ENCODE measurements at regions not wholly inside any gene's neighbourhood (a gene's known extent, or its start where the extent isn't known, plus 50 kb on each side); places are given as distances from the start of the nearest gene placed in this dataset.
"Not testable (repeated sequence)": the region's sequence is repeated elsewhere in the genome, so short reads cannot be mapped to it uniquely, and the experiment has no call there.

DNA sequence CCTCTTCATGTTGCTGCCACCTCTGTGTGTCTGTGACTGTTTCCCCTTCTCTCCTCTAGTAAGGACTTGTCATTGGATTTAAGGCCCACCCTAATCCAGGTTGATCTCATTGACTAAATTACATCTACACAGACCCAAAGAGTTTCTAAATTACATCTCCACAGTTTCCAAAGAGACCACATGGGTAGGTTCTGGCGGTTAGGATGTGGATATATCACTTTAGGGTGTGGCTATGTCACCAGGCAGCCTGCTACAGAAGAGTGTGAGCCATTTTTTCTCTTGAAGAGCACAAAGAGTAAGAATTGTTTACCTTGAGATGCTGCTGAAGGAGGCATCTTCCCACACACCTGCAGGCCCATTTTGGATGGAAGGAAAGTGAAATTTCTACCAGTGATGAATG, 128.6 kb downstream of the LAT start:
- not testable (repeated sequence) for DNase-seq (ENCODE audit: low read depth, low spot score)

- no peak for DNase-seq (ENCODE audit: low read depth, low spot score)
These were observed 128.0 kb downstream of the LAT start for GRCh38 chr16:29112755-29113347.

- DNase-seq (ENCODE audit: low read depth, low spot score) = not testable (repeated sequence)
These were observed 127.2 kb downstream of the LAT start for GRCh38 chr16:29111901-29112680.

GRCh38 chr16:29111421-29111820, 126.6 kb downstream of the LAT start:
- no peak for DNase-seq (ENCODE audit: low read depth, low spot score)

- not testable (repeated sequence) for DNase-seq (ENCODE audit: low read depth, low spot score)
These were observed 123.8 kb downstream of the LAT start for GRCh38 chr16:29108625-29109169.

- DNase-seq (ENCODE audit: low read depth, low spot score) = no peak
These were observed 122.4 kb downstream of the LAT start for GRCh38 chr16:29107299-29107698.

DNA sequence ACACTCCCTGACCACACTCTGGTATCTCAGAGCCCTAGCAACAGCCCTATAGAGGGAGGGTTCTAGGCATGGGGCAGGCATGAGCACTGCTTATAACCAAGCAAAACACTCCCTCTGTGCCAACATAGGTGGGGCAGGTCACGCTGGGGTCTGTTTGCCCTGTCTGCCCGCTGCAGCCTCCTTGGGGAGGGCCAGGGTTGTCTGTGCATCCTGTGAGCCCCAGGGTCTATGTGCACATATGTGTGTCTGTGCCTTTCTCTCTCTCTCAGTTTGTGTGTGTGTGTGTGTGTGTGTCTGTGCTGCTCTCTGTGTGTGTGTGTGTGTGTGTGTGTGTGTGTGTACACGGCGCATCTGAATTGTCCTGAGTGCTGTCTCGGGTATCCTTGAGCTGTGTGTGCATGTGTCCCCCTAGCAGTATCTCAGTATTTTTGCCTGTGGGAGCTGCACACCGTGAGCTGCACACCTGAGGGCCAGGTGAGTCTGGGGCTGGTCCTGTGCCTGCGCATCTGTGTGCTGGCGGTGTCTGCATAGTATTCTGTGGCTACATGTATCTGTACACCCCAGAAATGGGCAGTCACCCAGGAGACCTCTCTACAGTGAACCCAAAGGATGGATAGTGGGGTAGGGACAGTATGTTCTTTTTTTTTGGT, 121.5 kb downstream of the LAT start:
- DNase-seq (ENCODE audit: low read depth, low spot score) = not testable (repeated sequence)

- not testable (repeated sequence) for DNase-seq (ENCODE audit: low read depth, low spot score)
These were observed 119.7 kb downstream of the LAT start for GRCh38 chr16:29104600-29104999.

DNA sequence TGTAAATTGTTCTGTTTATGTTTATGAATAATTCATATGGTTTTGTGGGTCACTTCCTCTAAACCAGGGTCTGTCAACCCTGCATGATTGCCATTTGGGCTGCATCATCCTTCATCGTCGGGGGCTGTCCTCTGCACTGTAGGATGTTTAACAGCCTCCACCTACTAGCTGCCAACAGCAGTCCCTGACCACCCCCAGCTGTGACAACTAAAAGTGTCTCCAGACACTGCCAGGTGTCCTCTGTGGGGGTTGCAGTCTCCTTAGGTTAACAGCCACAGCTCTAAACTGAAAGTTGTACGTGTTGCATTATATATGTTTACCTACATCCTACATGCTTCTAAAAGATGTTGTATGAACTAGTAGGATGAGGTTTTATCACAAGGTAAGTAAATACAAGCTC, 113.1 kb downstream of the LAT start:
- not testable (repeated sequence) for DNase-seq (ENCODE audit: low read depth, low spot score)

GRCh38 chr16:29094729-29095624, 110.1 kb downstream of the LAT start:
- not testable (repeated sequence) for DNase-seq (ENCODE audit: low read depth, low spot score)

DNA sequence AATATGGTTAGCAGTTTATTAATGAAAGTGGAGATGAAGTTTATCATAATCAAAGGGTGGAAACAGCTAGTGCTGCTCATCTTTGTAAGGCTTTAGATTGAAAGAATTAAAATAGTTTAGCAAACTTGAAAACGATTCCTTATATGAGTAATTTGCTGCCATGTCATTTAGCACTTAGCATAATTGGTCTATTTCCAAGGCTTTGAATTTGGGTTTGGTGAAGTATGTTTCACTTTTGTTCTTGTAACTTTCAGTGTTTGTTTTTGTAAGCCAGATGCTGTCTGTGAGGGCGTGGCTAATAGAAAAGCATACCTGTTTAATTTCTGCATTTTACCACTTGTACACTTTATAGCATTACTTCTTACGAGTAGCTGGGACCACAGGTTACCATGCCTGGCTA, 109.5 kb downstream of the LAT start:
- DNase-seq (ENCODE audit: low read depth, low spot score) = not testable (repeated sequence)

- not testable (repeated sequence) for DNase-seq (ENCODE audit: low read depth, low spot score)
These were observed 104.8 kb downstream of the LAT start for GRCh38 chr16:29089679-29090078.

DNA sequence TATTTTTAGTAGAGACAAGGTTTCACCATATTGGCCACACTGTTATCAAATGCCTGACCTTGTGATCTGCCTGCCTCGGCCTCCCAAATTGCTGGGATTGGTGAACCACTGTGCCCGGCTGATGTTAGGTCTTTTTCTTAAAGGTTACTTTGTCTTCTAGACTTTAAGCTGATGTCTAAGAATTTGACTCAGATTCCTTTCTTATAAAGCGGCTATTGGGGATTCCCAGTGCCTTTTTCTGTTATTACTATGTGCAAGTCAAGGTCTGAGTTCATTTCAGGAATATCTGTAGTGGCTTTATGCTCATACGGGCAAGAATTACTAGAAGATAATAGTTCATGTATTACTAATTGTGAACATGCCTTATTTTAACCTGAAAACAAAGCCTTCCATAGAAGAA, 102.8 kb downstream of the LAT start:
- DNase-seq (ENCODE audit: low read depth, low spot score) = not testable (repeated sequence)

- DNase-seq (ENCODE audit: low read depth, low spot score) = not testable (repeated sequence)
These were observed 97.2 kb downstream of the LAT start for GRCh38 chr16:29081829-29082639.

DNA sequence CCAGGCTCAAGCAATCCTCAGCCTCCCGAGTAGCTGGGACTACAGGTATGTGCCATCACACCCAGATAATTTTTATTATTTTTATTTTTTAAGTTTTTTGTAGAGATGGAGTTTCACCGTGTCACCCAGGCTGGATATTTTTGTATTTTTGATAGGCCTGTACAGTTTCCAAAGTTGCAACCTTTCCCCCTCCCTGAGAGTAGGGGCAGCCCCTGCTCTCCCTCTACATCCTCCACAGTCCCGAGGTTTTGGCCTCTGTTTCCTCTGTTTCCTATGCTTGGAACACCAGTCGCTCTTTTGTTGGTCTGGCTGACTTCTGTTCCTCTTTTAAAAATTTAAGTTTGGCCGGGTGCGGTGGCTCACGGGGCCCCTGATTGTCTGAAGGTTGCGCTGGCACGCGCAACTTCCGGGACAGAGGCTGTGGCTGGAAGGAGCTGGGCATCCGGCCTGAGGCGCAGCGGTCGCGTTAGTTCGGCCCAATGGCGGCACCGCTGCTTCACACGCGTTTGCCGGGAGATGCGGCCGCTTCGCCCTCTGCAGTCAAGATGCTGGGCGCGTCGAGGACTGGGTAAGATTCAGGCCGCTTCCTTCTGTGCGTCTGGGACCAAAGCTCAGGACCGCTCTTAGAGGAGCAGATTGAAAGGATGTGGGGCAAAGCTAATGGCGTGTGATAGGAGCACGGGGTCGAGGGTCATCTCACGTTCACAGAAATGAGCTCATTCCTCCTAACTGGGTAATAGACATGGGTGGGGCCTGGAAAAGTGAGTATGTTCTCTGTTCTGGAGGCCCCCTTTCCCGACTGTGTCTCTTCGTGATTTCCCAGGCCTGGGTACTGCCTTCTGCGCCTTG, 89.9 kb downstream of the LAT start:
- DNase-seq (ENCODE audit: low read depth, low spot score) = not testable (repeated sequence)

DNA sequence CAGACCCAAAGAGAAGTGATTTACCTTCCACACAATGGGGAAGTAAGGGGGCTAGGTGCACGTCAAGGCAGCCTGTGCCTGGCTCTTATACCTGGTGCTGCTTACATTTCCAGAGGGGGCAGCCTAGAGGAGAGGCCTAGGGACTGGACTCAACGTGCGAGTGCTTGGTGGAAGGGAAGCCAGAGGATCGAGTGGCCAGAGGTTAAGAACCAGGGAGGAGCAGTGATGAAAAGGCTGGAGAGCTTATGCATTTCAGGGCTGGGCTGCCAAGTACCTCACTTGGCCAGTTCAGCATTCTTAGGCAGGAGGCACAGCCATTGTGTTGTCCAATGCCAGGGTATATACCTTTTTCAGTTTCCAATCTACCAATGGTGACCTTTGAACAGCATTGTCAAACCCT, 77.4 kb downstream of the LAT start:
- DNase-seq (ENCODE audit: low read depth, low spot score) = not testable (repeated sequence)

- not testable (repeated sequence) for DNase-seq (ENCODE audit: low read depth, low spot score)
These were observed 76.6 kb downstream of the LAT start for GRCh38 chr16:29061467-29061921.

DNA sequence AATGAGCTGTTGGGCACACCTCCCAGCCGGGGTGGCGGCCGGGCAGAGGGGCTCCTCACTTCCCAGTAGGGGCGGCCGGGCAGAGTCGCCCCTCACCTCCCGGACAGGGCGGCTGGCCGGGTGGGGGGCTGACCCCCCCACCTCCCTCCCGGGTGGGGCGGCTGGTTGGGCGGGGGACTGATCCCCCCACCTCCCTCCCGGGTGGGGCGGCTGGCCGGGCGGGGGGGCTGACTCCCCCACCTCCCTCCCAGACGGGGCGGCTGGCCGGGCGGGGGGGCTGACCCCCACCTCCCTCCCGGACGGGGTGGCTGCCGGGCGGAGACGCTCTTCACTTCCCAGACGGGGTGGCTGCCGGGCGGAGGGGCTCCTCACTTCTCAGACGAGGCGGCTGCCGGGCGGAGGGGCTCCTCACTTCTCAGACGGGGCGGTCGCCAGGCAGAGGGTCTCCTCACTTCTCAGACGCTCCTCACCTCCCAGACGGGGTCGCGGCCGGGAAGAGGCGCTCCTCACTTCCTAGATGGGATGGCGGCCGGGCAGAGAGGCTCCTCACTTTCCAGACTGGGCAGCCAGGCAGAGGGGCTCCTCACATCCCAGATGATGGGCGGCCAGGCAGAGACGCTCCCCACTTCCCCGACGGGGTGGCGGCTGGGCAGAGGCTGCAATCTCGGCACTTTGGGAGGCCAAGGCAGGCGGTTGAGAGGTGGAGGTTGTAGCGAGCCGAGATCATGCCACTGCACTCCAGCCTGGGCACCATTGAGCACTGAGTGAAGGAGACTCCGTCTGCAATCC, 75.4 kb downstream of the LAT start:
- DNase-seq (ENCODE audit: low read depth, low spot score) = not testable (repeated sequence)

- not testable (repeated sequence) for DNase-seq (ENCODE audit: low read depth, low spot score)
These were observed 74.7 kb downstream of the LAT start for GRCh38 chr16:29059575-29059974.
